ENCODE measurements at regions not wholly inside any gene's neighbourhood (a gene's known extent, or its start where the extent isn't known, plus 50 kb on each side); places are given as distances from the start of the nearest gene placed in this dataset.

- H3K27me3 ChIP-seq (replicated peaks; ENCODE audit: insufficient read depth), result no peaks in the 10 kb centered on the region
- intact Hi-C loops (cut with DNase I), result no loop called here
- H3K9me3 ChIP-seq, result no peaks in the 10 kb centered on the region
- TF ChIP-seq CTCF (IDR thresholded peaks at IDR 0.05) (no peak), POLR2AphosphoS5 (IDR thresholded peaks at IDR 0.05) (no peak), POLR2A (IDR thresholded peaks at IDR 0.05) (no peak)
- no peak overlapping the region for H3K27ac ChIP-seq
- no peak overlapping the region for H3K4me3 ChIP-seq
- DNase-seq (ENCODE audit: low spot score), result no peak
- H3K4me1 ChIP-seq (replicated peaks), result no peaks in the 10 kb centered on the region
- WGBS, result 91% methylated on average over 3 of the region's 3 CpGs
- no peaks in the 10 kb centered on the region for H3K36me3 ChIP-seq
Measured at GRCh38 chrX:5233830-5234229, 994.8 kb downstream of the NLGN4X start.

GRCh38 chrX:5220421-5220820, 1008.2 kb downstream of the NLGN4X start:
- no peak for DNase-seq (ENCODE audit: low spot score)
- Histone ChIP-seq H3K36me3 (no peaks in the 10 kb centered on the region), H3K4me3 (no peak overlapping the region), H3K27ac (no peak overlapping the region), H3K4me1 (replicated peaks) (no peaks in the 10 kb centered on the region), H3K27me3 (replicated peaks; ENCODE audit: insufficient read depth) (no peaks in the 10 kb centered on the region), H3K9me3 (no peaks in the 10 kb centered on the region)
- intact Hi-C loops (cut with DNase I), result no loop called here
- TF ChIP-seq POLR2A (IDR thresholded peaks at IDR 0.05), result no peak
- no peak for TF ChIP-seq POLR2AphosphoS5 (IDR thresholded peaks at IDR 0.05)
- TF ChIP-seq CTCF (IDR thresholded peaks at IDR 0.05), result no peak

GRCh38 chrX:5194806-5195205, 1033.9 kb downstream of the NLGN4X start:
- H3K4me1 ChIP-seq (replicated peaks), result no peaks in the 10 kb centered on the region
- intact Hi-C loops (cut with DNase I), result no loop called here
- H3K4me3 ChIP-seq, result no peak overlapping the region
- no peaks in the 10 kb centered on the region for H3K9me3 ChIP-seq
- no peak for TF ChIP-seq POLR2A (IDR thresholded peaks at IDR 0.05)
- no peak for TF ChIP-seq POLR2AphosphoS5 (IDR thresholded peaks at IDR 0.05)
- no peak for TF ChIP-seq CTCF (IDR thresholded peaks at IDR 0.05)
- DNase-seq (ENCODE audit: low spot score), result no peak
- no peaks in the 10 kb centered on the region for H3K36me3 ChIP-seq
- H3K27ac ChIP-seq, result no peak overlapping the region
- 70% methylated on average over 4 of the region's 4 CpGs for WGBS
- H3K27me3 ChIP-seq (replicated peaks; ENCODE audit: insufficient read depth), result no peaks in the 10 kb centered on the region

GRCh38 chrX:5180135-5180741, 1048.4 kb downstream of the NLGN4X start:
- H3K4me3 ChIP-seq, result no peak overlapping the region

More at GRCh38 chrX:5180135-5180741, 1048.4 kb downstream of the NLGN4X start:
- TF ChIP-seq CTCF (IDR thresholded peaks at IDR 0.05) (no peak), POLR2A (IDR thresholded peaks at IDR 0.05) (no peak), POLR2AphosphoS5 (IDR thresholded peaks at IDR 0.05) (no peak)
- DNase-seq (ENCODE audit: low spot score), result no peak
- intact Hi-C loops (cut with DNase I), result no loop called here
- no peaks in the 10 kb centered on the region for H3K9me3 ChIP-seq
- H3K36me3 ChIP-seq, result no peaks in the 10 kb centered on the region
- no peaks in the 10 kb centered on the region for H3K4me1 ChIP-seq (replicated peaks)
- no peaks in the 10 kb centered on the region for H3K27me3 ChIP-seq (replicated peaks; ENCODE audit: insufficient read depth)
- no peak overlapping the region for H3K27ac ChIP-seq
- WGBS, result 73% methylated on average over 12 of the region's 12 CpGs
